H1 (cell line): ENCODE measurements at regions not wholly inside any gene's neighbourhood (a gene's known extent, or its start where the extent isn't known, plus 50 kb on each side); places are given as distances from the start of the nearest gene placed in this dataset.

Experiments
- CTCF ChIA-PET: fragments of 300-600 bp; sonication (Branson Sonifier 250); formaldehyde crosslinking; loops from one replicate; lab custom pipeline; 2021; ENCODE audit not compliant: partially characterized antibody; lab: Charles Lee
- POLR2A ChIA-PET: fragments of 300-600 bp; sonication (Branson Sonifier 250); formaldehyde crosslinking; loops from one replicate; lab custom pipeline; 2021; ENCODE audit warnings: inconsistent platforms; ENCODE audit not compliant: partially characterized antibody; lab: Charles Lee
- DNase-seq, 2 experiments: peaks; one replicate each; pipeline versions ENCODE4 v3.0.0 to v3.0.0-alpha.2; 2010 to 2022; ENCODE audit warnings: low spot score in 2 of 2, low read depth in 1 of 2, mixed read lengths in 1 of 2
- FAIRE-seq: peaks from 2 replicates; lab custom pipeline; 2011; peaks lifted over from hg19 to GRCh38; lab: Jason Lieb, UNC
- H2AFZ ChIP-seq: 2 replicates; pipeline ENCODE4 v1.8.1; 2012; ENCODE audit warnings: low read length, inconsistent platforms
- H2AK5ac ChIP-seq: 2 replicates; pipeline ENCODE4 v1.6.1; 2013; ENCODE audit warnings: low read depth, low read length
- H2BK120ac ChIP-seq: replicated peaks from 2 replicates; pipeline ENCODE3; 2013; ENCODE audit warnings: low read depth, low read length, inconsistent platforms
- H2BK12ac ChIP-seq: 2 replicates; pipeline ENCODE4 v1.6.1; 2013; ENCODE audit warnings: low read depth, low read length
- H2BK15ac ChIP-seq: 2 replicates; pipeline ENCODE4 v1.6.1; 2013; ENCODE audit warnings: low read length
- H2BK20ac ChIP-seq: 2 replicates; pipeline ENCODE4 v1.6.1; 2013; ENCODE audit warnings: low read length
- H2BK5ac ChIP-seq: 2 replicates; pipeline ENCODE4 v1.6.1; 2013; ENCODE audit warnings: low read depth, low read length
- H3K14ac ChIP-seq: 2 replicates; pipeline ENCODE4 v1.6.1; 2013; ENCODE audit warnings: inconsistent platforms; ENCODE audit not compliant: insufficient read length
- H3K18ac ChIP-seq: 2 replicates; pipeline ENCODE4 v1.6.1; 2013; ENCODE audit warnings: low read length; ENCODE audit errors: extremely low read depth
- H3K23ac ChIP-seq: 2 replicates; pipeline ENCODE4 v1.6.1; 2013; ENCODE audit warnings: inconsistent platforms; ENCODE audit not compliant: insufficient read length
- H3K23me2 ChIP-seq: 2 replicates; pipeline ENCODE4 v1.6.1; 2013; ENCODE audit warnings: low read depth, low read length
- H3K27ac ChIP-seq: 2 replicates; pipeline ENCODE4 v1.6.1; 2011; ENCODE audit warnings: low read depth, low read length, inconsistent platforms
- H3K27me3 ChIP-seq, 4 experiments: replicated peaks in 1 of 4; 1 replicate in 1 of 4; 2 replicates in 3 of 4; pipeline versions ENCODE4 v1.6.1 to v1.8.1; 2011 to 2013; ENCODE audit warnings: low read length in 3 of 4, mild to moderate bottlenecking in 3 of 4, inconsistent platforms in 2 of 4, mixed read lengths in 2 of 4, moderate library complexity in 1 of 4; ENCODE audit not compliant: control insufficient read depth in 3 of 4, insufficient read depth in 3 of 4; ENCODE audit errors: extremely low read depth in 1 of 4
- H3K36me3 ChIP-seq, 4 experiments: 2 replicates each; pipeline versions ENCODE4 v1.6.1 to v1.8.1; 2011 to 2013; ENCODE audit warnings: mild to moderate bottlenecking in 4 of 4, low read length in 3 of 4, moderate library complexity in 2 of 4, control low read depth in 1 of 4, inconsistent platforms in 1 of 4; ENCODE audit not compliant: insufficient read depth in 4 of 4, control insufficient read depth in 2 of 4
- H3K4ac ChIP-seq: replicated peaks from 2 replicates; pipeline ENCODE3; 2013; ENCODE audit warnings: low read length, low read depth, mixed read lengths, inconsistent platforms; ENCODE audit not compliant: insufficient read length
- H3K4me1 ChIP-seq, 4 experiments: replicated peaks in 1 of 4; 1 replicate in 1 of 4; 2 replicates in 3 of 4; pipeline versions ENCODE4 v1.6.1 to v1.8.1; 2011 to 2013; ENCODE audit warnings: low read length in 3 of 4, inconsistent platforms in 2 of 4, mixed read lengths in 1 of 4; ENCODE audit not compliant: insufficient read depth in 4 of 4, control insufficient read depth in 3 of 4
- H3K4me2 ChIP-seq, 2 experiments: 2 replicates each; pipeline versions ENCODE4 v1.6.1 to v1.8.1; 2011 to 2013; ENCODE audit warnings: low read depth in 2 of 2, low read length in 2 of 2, control low read depth in 1 of 2, inconsistent platforms in 1 of 2, mild to moderate bottlenecking in 1 of 2; ENCODE audit not compliant: insufficient read depth in 1 of 2
- H3K4me3 ChIP-seq, 4 experiments: fragments of 200-600, 300-600 bp in 1 of 4; sonication (generic), shearing (Covaris generic), sonication (Bioruptor Twin) in 1 of 4; 2 replicates each; pipeline versions ENCODE4 v1.5.1 to v1.8.1; 2011 to 2016; ENCODE audit warnings: low read length in 4 of 4, low read depth in 3 of 4, control low read depth in 2 of 4, inconsistent platforms in 2 of 4, mild to moderate bottlenecking in 2 of 4, mixed read lengths in 1 of 4, moderate library complexity in 1 of 4; ENCODE audit not compliant: insufficient read depth in 2 of 4; ENCODE audit errors: extremely low read depth in 1 of 4
- H3K56ac ChIP-seq: replicated peaks from 2 replicates; pipeline ENCODE3; 2013; ENCODE audit warnings: low read depth, mild to moderate bottlenecking, mixed read lengths, low read length, inconsistent platforms; ENCODE audit not compliant: insufficient read length
- H3K79me1 ChIP-seq: 2 replicates; pipeline ENCODE4 v1.6.1; 2013; ENCODE audit warnings: low read depth, low read length, control low read depth
- H3K79me2 ChIP-seq, 2 experiments: 2 replicates each; pipeline versions ENCODE4 v1.6.1 to v1.8.1; 2012 to 2013; ENCODE audit warnings: low read length in 2 of 2, mild to moderate bottlenecking in 2 of 2, inconsistent platforms in 1 of 2; ENCODE audit not compliant: insufficient read depth in 2 of 2, control insufficient read depth in 1 of 2
- H3K9ac ChIP-seq, 4 experiments: replicated peaks in 1 of 4; 1 replicate in 1 of 4; 2 replicates in 3 of 4; pipeline versions ENCODE4 v1.6.1 to v1.8.1; 2011 to 2013; ENCODE audit warnings: low read depth in 3 of 4, low read length in 3 of 4, control low read depth in 2 of 4, mild to moderate bottlenecking in 2 of 4, moderate library complexity in 2 of 4, inconsistent platforms in 1 of 4; ENCODE audit errors: extremely low read depth in 1 of 4
- H3K9me3 ChIP-seq, 2 experiments: 2 replicates each; pipeline versions ENCODE4 v1.6.1 to v1.8.1; 2012 to 2013; ENCODE audit warnings: mild to moderate bottlenecking in 2 of 2, moderate library complexity in 2 of 2, control low read depth in 1 of 2, inconsistent platforms in 1 of 2, low read depth in 1 of 2, low read length in 1 of 2, mixed read lengths in 1 of 2; ENCODE audit not compliant: insufficient read depth in 2 of 2
- H4K20me1 ChIP-seq, 2 experiments: replicated peaks in 1 of 2; 2 replicates each; pipeline versions ENCODE3 to v1.8.1; 2011 to 2013; ENCODE audit warnings: inconsistent platforms in 2 of 2, low read length in 2 of 2, mild to moderate bottlenecking in 1 of 2; ENCODE audit not compliant: insufficient read depth in 2 of 2, control insufficient read depth in 1 of 2
- H4K5ac ChIP-seq: 2 replicates; pipeline ENCODE4 v1.6.1; 2013; ENCODE audit warnings: low read length, low read depth, mixed read lengths, inconsistent platforms; ENCODE audit not compliant: insufficient read length
- H4K8ac ChIP-seq: 2 replicates; pipeline ENCODE4 v1.8.0; 2013; ENCODE audit warnings: mild to moderate bottlenecking, moderate library complexity, low read length, inconsistent platforms; ENCODE audit not compliant: insufficient read depth; ENCODE audit errors: extremely low read depth
- H4K91ac ChIP-seq: replicated peaks from 2 replicates; pipeline ENCODE3; 2013; ENCODE audit warnings: low read length, mixed read lengths, inconsistent platforms; ENCODE audit not compliant: insufficient read length
- GTF2F1 ChIP-seq: IDR thresholded peaks from 2 replicates; pipeline ENCODE4 v1.6.1; 2012; ENCODE audit warnings: low read depth, low read length, improper control_type of control experiment, borderline replicate concordance
- JUND ChIP-seq: IDR thresholded peaks from 2 replicates; pipeline ENCODE4 v1.6.1; 2011; ENCODE audit warnings: mild to moderate bottlenecking, improper control_type of control experiment, low read length
- KDM4A ChIP-seq: IDR thresholded peaks from one replicate; pipeline ENCODE4 v1.7.1; 2012; ENCODE audit warnings: low read depth, mild to moderate bottlenecking, moderate library complexity, low read length, inconsistent platforms; ENCODE audit not compliant: severe bottlenecking
- WGBS, 2 experiments: shearing (Covaris generic) in 1 of 2; methylation state at CpG; one replicate each; pipeline versions ENCODE4 v1.1.6 to v1.1.7; 2013 to 2015; ENCODE audit warnings: low lambda C conversion rate in 2 of 2, mixed read lengths in 2 of 2, inconsistent platforms in 1 of 2, low coverage in 1 of 2, missing lambda C conversion rate in 1 of 2; ENCODE audit not compliant: insufficient replicate concordance in 2 of 2, insufficient coverage in 1 of 2, insufficient read length in 1 of 2; ENCODE audit errors: extremely low coverage in 1 of 2, missing lambda C conversion rate in 1 of 2; 5-methylcytosine and 5-hydroxymethylcytosine counted together

- no peak overlapping the region for H3K56ac ChIP-seq
- DNase-seq (no peak), FAIRE-seq (no peak)
- H3K27ac ChIP-seq = no peak overlapping the region
- H3K4me1 ChIP-seq = no peaks in the 10 kb centered on the region
- CTCF ChIA-PET = no interaction called here
- no peak overlapping the region for H3K4me2 ChIP-seq
- H2AK5ac ChIP-seq = no peak overlapping the region
- no peaks in the 10 kb centered on the region for H3K9me3 ChIP-seq
- H3K18ac ChIP-seq = no peak overlapping the region
- H2BK12ac ChIP-seq = no peak overlapping the region
- H2BK15ac ChIP-seq = no peak overlapping the region
- WGBS, 2 experiments = 89% methylated on average over 2 of the region's 2 CpGs; no CpG with 5 or more reads in 1 of the 2 experiments
- no peak overlapping the region for H3K9ac ChIP-seq
- H3K79me2 ChIP-seq = no peaks in the 10 kb centered on the region
- no peak overlapping the region for H3K23ac ChIP-seq
- POLR2A ChIA-PET = no interaction called here
- no peak overlapping the region for H3K4ac ChIP-seq
- no peak overlapping the region for H2BK5ac ChIP-seq
- H4K91ac ChIP-seq = no peak overlapping the region
- H2BK20ac ChIP-seq = no peak overlapping the region
- H2BK120ac ChIP-seq = no peak overlapping the region
- no peak overlapping the region for H3K14ac ChIP-seq
- no peak overlapping the region for H3K4me3 ChIP-seq
- no peak overlapping the region for H4K5ac ChIP-seq
- H3K23me2 ChIP-seq = no peaks in the 10 kb centered on the region
- no peaks in the 10 kb centered on the region for H3K79me1 ChIP-seq
- H4K20me1 ChIP-seq = no peaks in the 10 kb centered on the region
- H4K8ac ChIP-seq = no peak overlapping the region
- peaks cover 0 to 1% (median 0%) of the 10 kb centered on the region in 4 experiments; a peak in 1 of 7 replicates for H3K27me3 ChIP-seq
- no peaks in the 10 kb centered on the region for H3K36me3 ChIP-seq
- H2AFZ ChIP-seq = no peak overlapping the region
- TF ChIP-seq JUND = no peak
- no peak for TF ChIP-seq GTF2F1
- TF ChIP-seq KDM4A = no peak
- TF ChIP-seq, all 59 proteins: peak for 0
These were observed 268.3 kb downstream of the C12orf50 start for GRCh38 chr12:87760943-87761342.
